Activated CD4-positive, alpha-beta memory T cell treated with anti-CD3 and anti-CD28 coated beads for 36 hours (primary cell): ENCODE measurements at regions not wholly inside any gene's neighbourhood (a gene's known extent, or its start where the extent isn't known, plus 50 kb on each side); places are given as distances from the start of the nearest gene placed in this dataset.

Experiments
- CTCF ChIA-PET: fragments of 350-600 bp; sonication (Branson Sonifier 250); formaldehyde crosslinking; loops from one replicate; lab custom pipeline; 2021; ENCODE audit warnings: antibody characterized with exemption, inconsistent platforms; lab: Charles Lee
- POLR2A ChIA-PET: fragments of 350-600 bp; sonication (Branson Sonifier 250); formaldehyde crosslinking; loops from one replicate; lab custom pipeline; 2021; ENCODE audit warnings: antibody characterized with exemption; lab: Charles Lee
- DNase-seq: peaks from one replicate; pipeline ENCODE4 v3.0.0-alpha.2; 2020
- H3K27ac Mint-ChIP-seq: one replicate; pipeline ENCODE4 v1.8.0; 2021; ENCODE audit warnings: mixed read lengths
- H3K27me3 Mint-ChIP-seq: one replicate; pipeline ENCODE4 v1.8.0; 2021; ENCODE audit warnings: mixed read lengths
- H3K36me3 Mint-ChIP-seq: one replicate; pipeline ENCODE4 v1.8.0; 2021; ENCODE audit warnings: mixed read lengths
- H3K4me1 Mint-ChIP-seq: one replicate; pipeline ENCODE4 v1.8.0; 2021; ENCODE audit warnings: low read depth, mixed read lengths
- H3K4me3 Mint-ChIP-seq: one replicate; pipeline ENCODE4 v1.8.0; 2021; ENCODE audit warnings: mild to moderate bottlenecking, mixed read lengths
- H3K9me3 Mint-ChIP-seq: one replicate; pipeline ENCODE4 v1.8.0; 2021; ENCODE audit warnings: mixed read lengths
- intact Hi-C: fragments of 100-400 bp; cut with micrococcal nuclease; formaldehyde crosslinking; loops from one replicate; pipeline ENCODE4 v1.15.1; 2023

- ChIA-PET CTCF (interaction anchor here (0.6 to 1.4 kb wide), 11 partner anchors 8 to 224 kb away, joined by 3 to 5 read pairs (median 3); no protein-coding TSS in a partner anchor), POLR2A (no interaction called here)
- H3K4me1 Mint-ChIP-seq: peaks cover 4% of the 10 kb centered on the region
- intact Hi-C loops: loop anchor here (10.0 kb wide), 1 partner anchor 135 kb away; no protein-coding TSS in a partner anchor
- no peak overlapping the region for H3K4me3 Mint-ChIP-seq
- H3K9me3 Mint-ChIP-seq: no peaks in the 10 kb centered on the region
- peaks cover 17% of the 10 kb centered on the region for H3K27me3 Mint-ChIP-seq
- H3K36me3 Mint-ChIP-seq: no peaks in the 10 kb centered on the region
- H3K27ac Mint-ChIP-seq: no peak overlapping the region
- DNase-seq: no peak
These were observed 50.4 kb upstream of the GGTA1 start for GRCh38 chr9:121550041-121550440.

- H3K4me3 Mint-ChIP-seq: no peak overlapping the region
- no peaks in the 10 kb centered on the region for H3K9me3 Mint-ChIP-seq
- ChIA-PET POLR2A (no interaction called here), CTCF (interaction anchor here (0.6 to 1.4 kb wide), 12 partner anchors 8 to 223 kb away, joined by 3 to 5 read pairs (median 3); no protein-coding TSS in a partner anchor)
- H3K27me3 Mint-ChIP-seq: peaks cover 14% of the 10 kb centered on the region
- intact Hi-C loops: loop anchor here (10.0 kb wide), 1 partner anchor 134 kb away; no protein-coding TSS in a partner anchor
- H3K27ac Mint-ChIP-seq: no peak overlapping the region
- peaks cover 4% of the 10 kb centered on the region for H3K4me1 Mint-ChIP-seq
- H3K36me3 Mint-ChIP-seq: no peaks in the 10 kb centered on the region
- peak; percentile 83 for DNase-seq
These were observed 51.2 kb upstream of the GGTA1 start for GRCh38 chr9:121550569-121551512.

GRCh38 chr9:121551985-121552753 lies 52.5 kb upstream of the GGTA1 start:
- CTCF ChIA-PET: no interaction called here
- no peak overlapping the region for H3K27ac Mint-ChIP-seq
- peaks cover 13% of the 10 kb centered on the region for H3K27me3 Mint-ChIP-seq
- no peaks in the 10 kb centered on the region for H3K36me3 Mint-ChIP-seq
- peaks cover 4% of the 10 kb centered on the region for H3K4me1 Mint-ChIP-seq
- no peaks in the 10 kb centered on the region for H3K9me3 Mint-ChIP-seq
- POLR2A ChIA-PET: no interaction called here
- DNase-seq: no peak
- H3K4me3 Mint-ChIP-seq: no peak overlapping the region
- intact Hi-C loops: loop anchor here (10.0 kb wide), 1 partner anchor 133 kb away; no protein-coding TSS in a partner anchor

GRCh38 chr9:121556082-121556481 lies 56.4 kb upstream of the GGTA1 start:
- Mint-ChIP-seq H3K36me3 (no peaks in the 10 kb centered on the region), H3K9me3 (no peaks in the 10 kb centered on the region), H3K27ac (no peak overlapping the region), H3K4me3 (no peak overlapping the region), H3K4me1 (peaks cover 2% of the 10 kb centered on the region), H3K27me3 (peaks cover 8% of the 10 kb centered on the region)
- DNase-seq: no peak
- ChIA-PET CTCF (interaction anchor here (0.6 to 2.5 kb wide), 2 partner anchors 10 to 20 kb away, joined by 3 to 13 read pairs; no protein-coding TSS in a partner anchor), POLR2A (no interaction called here)
- intact Hi-C loops: loop anchor here (10.0 kb wide), 1 partner anchor 129 kb away; no protein-coding TSS in a partner anchor

- H3K27ac Mint-ChIP-seq: no peak overlapping the region
- ChIA-PET CTCF (interaction anchor here (0.6 to 2.5 kb wide), 2 partner anchors 10 to 21 kb away, joined by 3 to 13 read pairs; no protein-coding TSS in a partner anchor), POLR2A (no interaction called here)
- no peaks in the 10 kb centered on the region for H3K36me3 Mint-ChIP-seq
- intact Hi-C loops: loop anchor here (10.0 kb wide), 1 partner anchor 128 kb away; no protein-coding TSS in a partner anchor
- DNase-seq: no peak
- H3K9me3 Mint-ChIP-seq: no peaks in the 10 kb centered on the region
- H3K4me3 Mint-ChIP-seq: no peak overlapping the region
- no peaks in the 10 kb centered on the region for H3K4me1 Mint-ChIP-seq
- peaks cover 5% of the 10 kb centered on the region for H3K27me3 Mint-ChIP-seq
These were observed 56.9 kb upstream of the GGTA1 start for GRCh38 chr9:121556580-121556979.

GRCh38 chr9:121557581-121558447 lies 58.2 kb upstream of the GGTA1 start:
- POLR2A ChIA-PET: no interaction called here
- intact Hi-C loops: loop anchor here (10.0 kb wide), 1 partner anchor 127 kb away; no protein-coding TSS in a partner anchor
- no peaks in the 10 kb centered on the region for H3K36me3 Mint-ChIP-seq
- no peak overlapping the region for H3K27ac Mint-ChIP-seq
- DNase-seq: peak; percentile 13
- H3K27me3 Mint-ChIP-seq: peaks cover 5% of the 10 kb centered on the region
- CTCF ChIA-PET: interaction anchor here (1.8 kb wide), 1 partner anchor 12 kb away, joined by 5 read pairs; no protein-coding TSS in a partner anchor
- no peaks in the 10 kb centered on the region for H3K4me1 Mint-ChIP-seq
- no peak overlapping the region for H3K4me3 Mint-ChIP-seq
- H3K9me3 Mint-ChIP-seq: no peaks in the 10 kb centered on the region

- intact Hi-C loops: loop anchor here (10.0 kb wide), 1 partner anchor 126 kb away; no protein-coding TSS in a partner anchor
- Mint-ChIP-seq H3K4me1 (no peaks in the 10 kb centered on the region), H3K36me3 (no peaks in the 10 kb centered on the region), H3K27ac (no peak overlapping the region), H3K4me3 (no peak overlapping the region), H3K9me3 (no peaks in the 10 kb centered on the region), H3K27me3 (peaks cover 5% of the 10 kb centered on the region)
- no peak for DNase-seq
- ChIA-PET CTCF (interaction anchor here (1.8 kb wide), 1 partner anchor 12 kb away, joined by 5 read pairs; no protein-coding TSS in a partner anchor), POLR2A (no interaction called here)
These were observed 58.8 kb upstream of the GGTA1 start for GRCh38 chr9:121558473-121558872.

- Mint-ChIP-seq H3K36me3 (no peaks in the 10 kb centered on the region), H3K27ac (no peak overlapping the region), H3K4me3 (no peak overlapping the region), H3K9me3 (no peaks in the 10 kb centered on the region), H3K27me3 (peaks cover 5% of the 10 kb centered on the region), H3K4me1 (no peaks in the 10 kb centered on the region)
- no peak for DNase-seq
- intact Hi-C loops: loop anchor here (10.0 kb wide), 1 partner anchor 126 kb away; no protein-coding TSS in a partner anchor
- CTCF ChIA-PET: no interaction called here
- POLR2A ChIA-PET: no interaction called here
These were observed 59.5 kb upstream of the GGTA1 start for GRCh38 chr9:121559183-121559582.

- intact Hi-C loops: no loop called here
- ChIA-PET CTCF (no interaction called here), POLR2A (no interaction called here)
- DNase-seq: no peak
- Mint-ChIP-seq H3K36me3 (no peaks in the 10 kb centered on the region), H3K4me1 (no peaks in the 10 kb centered on the region), H3K27ac (no peak overlapping the region), H3K4me3 (no peak overlapping the region), H3K27me3 (peaks cover 4% of the 10 kb centered on the region), H3K9me3 (no peaks in the 10 kb centered on the region)
These were observed 61.3 kb upstream of the GGTA1 start for GRCh38 chr9:121560921-121561320.

GRCh38 chr9:121561385-121562222 lies 62.0 kb upstream of the GGTA1 start:
- POLR2A ChIA-PET: no interaction called here

More at GRCh38 chr9:121561385-121562222, 62.0 kb upstream of the GGTA1 start:
- H3K9me3 Mint-ChIP-seq: no peaks in the 10 kb centered on the region
- H3K27me3 Mint-ChIP-seq: peaks cover 4% of the 10 kb centered on the region
- intact Hi-C loops: no loop called here
- H3K27ac Mint-ChIP-seq: no peak overlapping the region
- no peak for DNase-seq
- H3K36me3 Mint-ChIP-seq: no peaks in the 10 kb centered on the region
- H3K4me1 Mint-ChIP-seq: no peaks in the 10 kb centered on the region
- H3K4me3 Mint-ChIP-seq: no peak overlapping the region
- CTCF ChIA-PET: interaction anchor here (0.5 to 1.8 kb wide), 4 partner anchors 11 to 557 kb away, joined by 3 to 9 read pairs (median 4); no protein-coding TSS in a partner anchor
